SU-DHL-6 (cell line): ENCODE measurements at regions not wholly inside any gene's neighbourhood (a gene's known extent, or its start where the extent isn't known, plus 50 kb on each side); places are given as distances from the start of the nearest gene placed in this dataset.

ENCODE experiments used
- H2AFZ ChIP-seq: fragments of 200-600 bp; sonication (generic); 2 replicates; pipeline ENCODE4 v1.6.1; 2014; ENCODE audit warnings: low read depth, mild to moderate bottlenecking, moderate library complexity, mixed read lengths, antibody characterized with exemption, low read length; ENCODE audit not compliant: severe bottlenecking
- H3F3A ChIP-seq: fragments of 200-600 bp; shearing (Covaris generic); 2 replicates; pipeline ENCODE4 v1.6.0; 2016; ENCODE audit warnings: antibody characterized with exemption, mild to moderate bottlenecking; ENCODE audit not compliant: insufficient read depth
- H3K27ac ChIP-seq: fragments of 200-600 bp; sonication (generic); 2 replicates; pipeline ENCODE4 v1.5.1; 2016; ENCODE audit warnings: low read depth, mild to moderate bottlenecking, low read length, moderate library complexity, mixed read lengths
- H3K27me3 ChIP-seq: fragments of 200-600 bp; sonication (generic), shearing (Covaris generic); 2 replicates; pipeline ENCODE4 v1.6.0; 2014; ENCODE audit warnings: mild to moderate bottlenecking, low read length
- H3K36me3 ChIP-seq: fragments of 200-600 bp; sonication (generic); 2 replicates; pipeline ENCODE4 v1.6.1; 2014; ENCODE audit warnings: mild to moderate bottlenecking, low read length, mixed read lengths
- H3K4me2 ChIP-seq: fragments of 300-600, 200-600 bp; shearing (Covaris generic), sonication (generic); 2 replicates; pipeline ENCODE4 v1.6.0; 2014; ENCODE audit warnings: low read length, low read depth, mild to moderate bottlenecking; ENCODE audit not compliant: poor library complexity, severe bottlenecking
- H3K4me3 ChIP-seq: fragments of 200-600 bp; sonication (generic); 2 replicates; pipeline ENCODE4 v1.5.1; 2014; ENCODE audit warnings: antibody characterized with exemption, low read length, mild to moderate bottlenecking, mixed read lengths; ENCODE audit not compliant: insufficient read depth, poor library complexity, severe bottlenecking
- H3K79me2 ChIP-seq: fragments of 200-600 bp; sonication (generic); 2 replicates; pipeline ENCODE4 v1.6.1; 2014; ENCODE audit warnings: mild to moderate bottlenecking, low read length, moderate library complexity; ENCODE audit not compliant: insufficient read depth
- H3K9ac ChIP-seq: fragments of 200-600 bp; sonication (generic); 2 replicates; pipeline ENCODE4 v1.7.0; 2014; ENCODE audit warnings: mild to moderate bottlenecking, low read length
- H3K9me2 ChIP-seq: fragments of 200-600 bp; sonication (generic); replicated peaks from 2 replicates; pipeline ENCODE4 v1.6.1; 2014; ENCODE audit warnings: low read length; ENCODE audit not compliant: insufficient read depth
- H3K9me3 ChIP-seq: fragments of 200-600 bp; sonication (generic); 2 replicates; pipeline ENCODE4 v1.6.1; 2014; ENCODE audit warnings: low read length, mixed read lengths; ENCODE audit not compliant: insufficient read depth
- H4K20me1 ChIP-seq: fragments of 200-600 bp; sonication (generic); 2 replicates; pipeline ENCODE4 v1.6.1; 2014; ENCODE audit warnings: low read depth, mild to moderate bottlenecking, antibody characterized with exemption, low read length, moderate library complexity, mixed read lengths
- EZH2phosphoT487 ChIP-seq: fragments of 200-600 bp; sonication (generic), shearing (Covaris generic); conservative IDR thresholded peaks from 2 replicates; pipeline ENCODE4 v1.6.1; 2018; ENCODE audit warnings: mild to moderate bottlenecking, antibody characterized with exemption, low read length, moderate library complexity, mixed read lengths
- TF ChIP-seq, protein P1 (sequence below): fragments of 200-600 bp; sonication (generic); IDR thresholded peaks from one replicate; pipeline ENCODE4 v1.5.1; 2017; ENCODE audit warnings: antibody characterized with exemption, mild to moderate bottlenecking, low read length, moderate library complexity; ENCODE audit not compliant: insufficient read depth, poor library complexity, severe bottlenecking

DNA sequence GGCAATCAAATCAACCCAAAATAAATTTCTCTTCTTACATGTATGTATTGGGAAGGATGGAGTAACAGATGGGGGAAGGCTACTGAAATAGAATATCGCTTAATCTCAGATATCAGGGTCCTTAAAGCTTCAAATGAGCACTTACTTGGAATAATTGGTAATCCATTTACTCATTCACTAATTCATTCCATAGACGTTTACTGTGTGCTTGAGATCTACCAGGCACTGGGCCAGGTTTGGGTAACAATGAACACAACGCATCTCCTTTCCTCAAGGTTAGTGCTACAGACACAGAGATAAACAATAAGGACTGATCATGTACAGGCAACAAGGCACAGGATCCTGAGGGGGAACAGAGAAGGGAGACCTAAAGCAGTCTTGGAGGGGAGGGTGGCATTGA lies 54.4 kb upstream of the KRR1 start:
- no peak overlapping the region for H3K27ac ChIP-seq
- H3K4me3 ChIP-seq: no peak overlapping the region
- H3K4me2 ChIP-seq: no peak overlapping the region
- H3K27me3 ChIP-seq: no peaks in the 10 kb centered on the region; the same call in 1 of the 2 replicates
- H4K20me1 ChIP-seq: no peaks in the 10 kb centered on the region
- H2AFZ ChIP-seq: no peak overlapping the region
- 0 out of 2 replicates have a peak, but pooled peaks cover 5% of the 10 kb centered on the region for H3K9me3 ChIP-seq
- H3F3A ChIP-seq: no peaks in the 10 kb centered on the region
- TF ChIP-seq, protein P1, sequence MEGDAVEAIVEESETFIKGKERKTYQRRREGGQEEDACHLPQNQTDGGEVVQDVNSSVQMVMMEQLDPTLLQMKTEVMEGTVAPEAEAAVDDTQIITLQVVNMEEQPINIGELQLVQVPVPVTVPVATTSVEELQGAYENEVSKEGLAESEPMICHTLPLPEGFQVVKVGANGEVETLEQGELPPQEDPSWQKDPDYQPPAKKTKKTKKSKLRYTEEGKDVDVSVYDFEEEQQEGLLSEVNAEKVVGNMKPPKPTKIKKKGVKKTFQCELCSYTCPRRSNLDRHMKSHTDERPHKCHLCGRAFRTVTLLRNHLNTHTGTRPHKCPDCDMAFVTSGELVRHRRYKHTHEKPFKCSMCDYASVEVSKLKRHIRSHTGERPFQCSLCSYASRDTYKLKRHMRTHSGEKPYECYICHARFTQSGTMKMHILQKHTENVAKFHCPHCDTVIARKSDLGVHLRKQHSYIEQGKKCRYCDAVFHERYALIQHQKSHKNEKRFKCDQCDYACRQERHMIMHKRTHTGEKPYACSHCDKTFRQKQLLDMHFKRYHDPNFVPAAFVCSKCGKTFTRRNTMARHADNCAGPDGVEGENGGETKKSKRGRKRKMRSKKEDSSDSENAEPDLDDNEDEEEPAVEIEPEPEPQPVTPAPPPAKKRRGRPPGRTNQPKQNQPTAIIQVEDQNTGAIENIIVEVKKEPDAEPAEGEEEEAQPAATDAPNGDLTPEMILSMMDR: no peak
- TF ChIP-seq EZH2phosphoT487: no peak
- H3K36me3 ChIP-seq: no peaks in the 10 kb centered on the region
- no peak overlapping the region for H3K9ac ChIP-seq
- H3K79me2 ChIP-seq: no peaks in the 10 kb centered on the region
- no peaks in the 10 kb centered on the region for H3K9me2 ChIP-seq

DNA sequence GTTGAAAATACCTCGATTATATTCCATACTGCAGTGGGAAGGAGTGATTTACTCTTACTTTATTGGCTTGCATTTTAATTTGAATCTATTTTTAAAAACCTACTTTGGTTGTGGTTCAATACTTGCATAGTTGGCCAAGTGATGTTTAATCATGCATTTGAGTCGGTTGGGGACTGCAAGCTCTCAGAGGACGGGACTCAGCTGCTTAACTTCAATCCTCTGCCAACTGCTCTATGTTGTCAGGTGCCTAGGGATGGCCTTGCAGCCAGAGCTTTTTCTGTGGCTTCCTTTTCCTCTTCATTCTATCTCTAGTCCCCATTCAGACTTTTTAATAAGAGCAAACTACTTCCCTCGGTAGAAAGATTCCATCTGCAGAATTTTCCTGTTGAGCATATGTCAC lies 53.4 kb upstream of the KRR1 start:
- H4K20me1 ChIP-seq: no peaks in the 10 kb centered on the region
- no peak overlapping the region for H3K4me2 ChIP-seq
- H3K79me2 ChIP-seq: no peaks in the 10 kb centered on the region
- TF ChIP-seq, protein P1: no peak
- TF ChIP-seq EZH2phosphoT487: no peak
- no peaks in the 10 kb centered on the region for H3K36me3 ChIP-seq
- H3K27ac ChIP-seq: no peak overlapping the region
- H3K9ac ChIP-seq: no peak overlapping the region
- no peak overlapping the region for H2AFZ ChIP-seq
- no peaks in the 10 kb centered on the region for H3F3A ChIP-seq
- H3K27me3 ChIP-seq: no peaks in the 10 kb centered on the region; the same call in 1 of the 2 replicates
- no peaks in the 10 kb centered on the region for H3K9me2 ChIP-seq
- no peak overlapping the region for H3K4me3 ChIP-seq
- 0 out of 2 replicates have a peak, but pooled peaks cover 5% of the 10 kb centered on the region for H3K9me3 ChIP-seq

DNA sequence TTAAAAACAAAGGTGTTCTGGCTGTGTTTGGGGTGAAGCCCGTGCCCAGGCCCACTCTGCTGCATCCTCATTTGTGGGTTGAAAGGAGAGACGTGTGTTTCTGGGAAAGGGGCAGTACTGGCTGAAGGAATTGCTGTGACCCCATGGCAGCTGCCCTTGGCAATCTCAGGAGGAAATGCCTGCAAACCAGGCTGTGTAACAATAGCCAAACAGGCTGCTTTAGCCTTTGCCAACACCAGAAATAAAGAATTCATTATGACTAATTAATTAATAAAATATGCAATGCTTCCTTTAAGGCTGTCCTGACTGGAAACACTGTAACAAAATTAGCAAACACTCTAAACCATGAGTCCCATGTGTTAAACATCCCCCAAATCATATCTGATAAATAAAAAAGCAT lies 53.0 kb upstream of the KRR1 start:
- H3K9ac ChIP-seq: no peak overlapping the region
- TF ChIP-seq EZH2phosphoT487: no peak
- TF ChIP-seq, protein P1: no peak

More for the DNA sequence above, 53.0 kb upstream of the KRR1 start:
- Histone ChIP-seq H3K4me2 (no peak overlapping the region), H3K4me3 (no peak overlapping the region), H3K9me2 (no peaks in the 10 kb centered on the region), H3K36me3 (no peaks in the 10 kb centered on the region), H3F3A (no peaks in the 10 kb centered on the region), H3K79me2 (no peaks in the 10 kb centered on the region), H3K27me3 (no peaks in the 10 kb centered on the region; the same call in 1 of the 2 replicates), H3K9me3 (0 out of 2 replicates have a peak, but pooled peaks cover 5% of the 10 kb centered on the region), H2AFZ (no peak overlapping the region), H3K27ac (no peak overlapping the region), H4K20me1 (no peaks in the 10 kb centered on the region)
